ENCODE measurements at regions not wholly inside any gene's neighbourhood (a gene's known extent, or its start where the extent isn't known, plus 50 kb on each side); places are given as distances from the start of the nearest gene placed in this dataset.

DNA sequence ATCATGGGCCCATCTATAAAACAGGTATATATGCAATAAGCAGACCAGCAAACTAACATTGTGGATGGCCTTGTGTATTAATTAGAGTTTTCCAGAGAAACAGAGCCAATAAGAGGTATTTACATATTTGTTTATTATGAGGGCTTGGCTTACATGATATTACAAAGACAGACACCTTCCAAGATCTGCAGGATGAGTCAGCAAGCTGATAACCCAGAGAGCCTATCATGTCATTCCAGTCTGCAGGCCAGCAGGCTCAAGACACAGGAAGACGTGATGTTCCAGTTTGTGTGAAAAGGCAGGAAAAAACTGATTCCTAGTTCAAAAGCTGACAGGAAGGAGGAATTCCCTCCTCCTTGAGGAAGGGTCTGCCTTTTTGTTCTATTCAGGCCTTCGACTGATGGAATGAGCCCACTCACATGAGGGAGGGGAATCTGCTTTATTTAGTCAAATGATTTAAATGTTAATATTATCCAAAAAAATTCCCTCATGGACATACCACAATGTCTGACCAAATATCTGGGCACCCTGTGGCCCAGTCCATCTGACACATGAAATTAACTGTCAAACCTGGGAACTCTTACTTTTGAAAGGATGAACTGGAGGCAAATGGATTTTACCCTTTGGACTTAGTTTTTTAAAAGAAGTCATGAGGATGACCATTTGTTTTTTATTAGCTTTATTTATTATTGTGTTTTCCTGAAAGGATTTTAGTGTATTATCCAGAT is 161.2 kb upstream of the CHD1 start:
- Histone ChIP-seq H3K27ac (no peak overlapping the region), H3K4me1 (no peaks in the 10 kb centered on the region), H3K27me3 (no peaks in the 10 kb centered on the region), H3K9me3 (no peaks in the 10 kb centered on the region), H3K36me3 (no peaks in the 10 kb centered on the region), H3K4me3 (no peak overlapping the region)
- DNase-seq (no peak), ATAC-seq (no peak)
- WGBS (ENCODE audit: insufficient coverage, low coverage, low lambda C conversion rate, missing lambda C conversion rate): 47% methylated on average over 2 of the region's 2 CpGs
- intact Hi-C loops (cut with DNase I): no loop called here
- TF ChIP-seq, protein P1, sequence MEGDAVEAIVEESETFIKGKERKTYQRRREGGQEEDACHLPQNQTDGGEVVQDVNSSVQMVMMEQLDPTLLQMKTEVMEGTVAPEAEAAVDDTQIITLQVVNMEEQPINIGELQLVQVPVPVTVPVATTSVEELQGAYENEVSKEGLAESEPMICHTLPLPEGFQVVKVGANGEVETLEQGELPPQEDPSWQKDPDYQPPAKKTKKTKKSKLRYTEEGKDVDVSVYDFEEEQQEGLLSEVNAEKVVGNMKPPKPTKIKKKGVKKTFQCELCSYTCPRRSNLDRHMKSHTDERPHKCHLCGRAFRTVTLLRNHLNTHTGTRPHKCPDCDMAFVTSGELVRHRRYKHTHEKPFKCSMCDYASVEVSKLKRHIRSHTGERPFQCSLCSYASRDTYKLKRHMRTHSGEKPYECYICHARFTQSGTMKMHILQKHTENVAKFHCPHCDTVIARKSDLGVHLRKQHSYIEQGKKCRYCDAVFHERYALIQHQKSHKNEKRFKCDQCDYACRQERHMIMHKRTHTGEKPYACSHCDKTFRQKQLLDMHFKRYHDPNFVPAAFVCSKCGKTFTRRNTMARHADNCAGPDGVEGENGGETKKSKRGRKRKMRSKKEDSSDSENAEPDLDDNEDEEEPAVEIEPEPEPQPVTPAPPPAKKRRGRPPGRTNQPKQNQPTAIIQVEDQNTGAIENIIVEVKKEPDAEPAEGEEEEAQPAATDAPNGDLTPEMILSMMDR (IDR thresholded peaks at IDR 0.05): no peak
- no peak for TF ChIP-seq POLR2A (IDR thresholded peaks at IDR 0.05)

DNA sequence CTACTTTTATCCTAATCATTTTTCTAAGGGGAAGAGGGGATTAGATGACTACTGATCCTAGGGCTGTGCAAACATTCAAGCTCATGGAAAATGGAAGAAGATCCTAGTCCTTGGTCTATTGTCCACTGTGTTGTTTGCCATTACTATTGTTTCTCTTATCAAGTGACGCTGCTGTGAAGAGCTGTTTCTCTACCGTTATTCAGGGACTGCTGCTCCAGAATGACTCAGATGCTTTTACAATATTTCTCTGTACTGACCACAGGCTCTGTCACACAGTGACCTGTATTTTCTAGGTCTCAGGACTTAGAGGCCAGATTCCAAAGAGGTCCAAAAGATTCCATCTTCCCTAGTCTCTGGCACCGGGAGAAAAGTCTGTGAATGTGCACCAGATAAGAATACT is 159.5 kb upstream of the CHD1 start:
- TF ChIP-seq, protein P1 (IDR thresholded peaks at IDR 0.05): no peak
- TF ChIP-seq POLR2A (IDR thresholded peaks at IDR 0.05): no peak
- no peaks in the 10 kb centered on the region for H3K4me1 ChIP-seq
- 60% methylated on average over 3 of the region's 3 CpGs for WGBS (ENCODE audit: insufficient coverage, low coverage, low lambda C conversion rate, missing lambda C conversion rate)
- H3K9me3 ChIP-seq: no peaks in the 10 kb centered on the region
- no peaks in the 10 kb centered on the region for H3K27me3 ChIP-seq
- DNase-seq (no peak), ATAC-seq (no peak)
- H3K36me3 ChIP-seq: no peaks in the 10 kb centered on the region
- H3K27ac ChIP-seq: no peak overlapping the region
- intact Hi-C loops (cut with DNase I): no loop called here
- H3K4me3 ChIP-seq: no peak overlapping the region

DNA sequence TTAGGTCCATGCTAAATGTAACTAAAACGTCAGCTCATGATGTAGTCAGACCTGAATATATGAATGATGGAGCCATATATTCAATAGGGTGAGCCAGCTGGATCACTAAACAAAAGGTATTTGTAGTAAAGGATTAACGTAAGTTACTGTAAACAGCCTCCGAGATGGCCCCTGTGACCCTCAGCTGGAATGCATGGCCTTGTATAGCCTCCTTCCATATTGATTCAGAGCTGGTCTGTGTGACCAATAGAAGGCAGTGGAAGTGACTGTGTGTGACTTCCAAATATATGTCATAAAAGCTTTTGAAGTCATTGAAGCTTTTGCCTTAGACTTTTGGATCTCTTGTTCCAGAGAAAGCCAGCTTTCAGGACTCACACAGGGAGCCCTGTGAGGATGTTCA is 154.4 kb upstream of the CHD1 start:
- DNase-seq (no peak), ATAC-seq (no peak)
- H3K27me3 ChIP-seq: no peaks in the 10 kb centered on the region
- TF ChIP-seq, protein P1 (IDR thresholded peaks at IDR 0.05): no peak
- no peak for TF ChIP-seq POLR2A (IDR thresholded peaks at IDR 0.05)
- no peaks in the 10 kb centered on the region for H3K9me3 ChIP-seq
- H3K27ac ChIP-seq: no peak overlapping the region
- H3K4me3 ChIP-seq: no peak overlapping the region
- 46% methylated on average over 3 of the region's 3 CpGs for WGBS (ENCODE audit: insufficient coverage, low coverage, low lambda C conversion rate, missing lambda C conversion rate)
- intact Hi-C loops (cut with DNase I): no loop called here
- H3K36me3 ChIP-seq: no peaks in the 10 kb centered on the region
- H3K4me1 ChIP-seq: no peaks in the 10 kb centered on the region

DNA sequence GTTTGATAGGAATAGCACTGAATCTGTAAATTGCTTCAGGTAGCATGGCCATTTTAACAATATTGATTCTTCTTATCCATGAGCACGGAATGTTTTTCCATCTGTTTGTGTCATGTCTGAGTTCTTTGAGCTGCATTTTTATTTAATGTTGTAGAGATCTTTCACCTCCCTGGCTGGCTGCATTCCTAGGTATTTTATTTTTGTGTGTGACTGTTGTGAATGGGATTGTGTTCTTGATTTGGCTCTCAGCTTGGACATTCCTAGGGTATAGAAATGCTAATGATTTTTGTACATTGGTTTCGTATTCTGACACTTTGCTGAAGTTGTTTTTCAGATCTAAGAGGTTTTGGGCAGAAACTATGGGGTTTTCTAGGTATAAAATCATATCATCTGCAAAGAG is 152.9 kb upstream of the CHD1 start:
- TF ChIP-seq POLR2A (IDR thresholded peaks at IDR 0.05): no peak
- TF ChIP-seq, protein P1 (IDR thresholded peaks at IDR 0.05): no peak
- 59% methylated on average over 2 of the region's 2 CpGs for WGBS (ENCODE audit: insufficient coverage, low coverage, low lambda C conversion rate, missing lambda C conversion rate)

More for the DNA sequence above, 152.9 kb upstream of the CHD1 start:
- H3K36me3 ChIP-seq: no peaks in the 10 kb centered on the region
- intact Hi-C loops (cut with DNase I): no loop called here
- ATAC-seq (no peak), DNase-seq (no peak)
- H3K4me3 ChIP-seq: no peak overlapping the region
- no peak overlapping the region for H3K27ac ChIP-seq
- H3K9me3 ChIP-seq: no peaks in the 10 kb centered on the region
- no peaks in the 10 kb centered on the region for H3K27me3 ChIP-seq
- H3K4me1 ChIP-seq: no peaks in the 10 kb centered on the region
